ENCODE measurements at regions not wholly inside any gene's neighbourhood (a gene's known extent, or its start where the extent isn't known, plus 50 kb on each side); places are given as distances from the start of the nearest gene placed in this dataset.

GRCh38 chr4:117941611-117942010, 92.7 kb upstream of the NDST3 start:
- H3K27ac ChIP-seq (ENCODE audit: low read depth, low read length), result no peak overlapping the region
- H3K4me3 ChIP-seq (replicated peaks in 1 of 2; ENCODE audit: low read depth in 1 of 2, low read length in 2 of 2), result no peak overlapping the region
- ChIA-PET RAD21 (ENCODE audit: low non-redundant PET in 1 of 2, low total read pairs in 2 of 2, uncharacterized antibody in 2 of 2, unreplicated experiment in 2 of 2) (no interaction called here), POLR2A (no interaction called here), CTCF (no interaction called here)
- intact Hi-C loops (cut with micrococcal nuclease), result no loop called here
- no peak overlapping the region for H3K4me2 ChIP-seq (ENCODE audit: low read length)
- H3K9me2 ChIP-seq (ENCODE audit: insufficient read depth), result no peaks in the 10 kb centered on the region
- no peak overlapping the region for H2AFZ ChIP-seq (ENCODE audit: low read depth, low read length, poor library complexity, severe bottlenecking)
- H3K27me3 ChIP-seq (ENCODE audit: insufficient read depth, low read length), result no peaks in the 10 kb centered on the region
- no peaks in the 10 kb centered on the region for H3K9me3 ChIP-seq (ENCODE audit: control insufficient read depth in 1 of 2, insufficient read depth in 1 of 2, low read depth in 1 of 2, low read length in 2 of 2)
- TF ChIP-seq ELF1 (IDR thresholded peaks at IDR 0.05; ENCODE audit: borderline replicate concordance, low read depth) (no peak), EGR1 (IDR thresholded peaks at IDR 0.05; ENCODE audit: low read depth) (no peak), CEBPB (IDR thresholded peaks at IDR 0.05; ENCODE audit: low read depth) (no peak)
- BruUV-seq (replicated peaks), result no TSS peak
- H3K9ac ChIP-seq (ENCODE audit: low read length), result no peak overlapping the region
- no peaks in the 10 kb centered on the region for H3K79me2 ChIP-seq (ENCODE audit: insufficient read depth, low read length)
- DNase-seq (ENCODE audit: low read depth, low spot score) (no peak), ATAC-seq (no peak)
- no peaks in the 10 kb centered on the region for H3K36me3 ChIP-seq (ENCODE audit: control insufficient read depth in 1 of 2, insufficient read depth in 2 of 2, low read length in 2 of 2)
- H3K4me1 ChIP-seq (ENCODE audit: control insufficient read depth in 1 of 2, insufficient read depth in 2 of 2, low read length in 2 of 2), result no peaks in the 10 kb centered on the region
- no peaks in the 10 kb centered on the region for H4K20me1 ChIP-seq (ENCODE audit: insufficient read depth)

GRCh38 chr4:117949621-117950020, 84.7 kb upstream of the NDST3 start:
- intact Hi-C loops (cut with micrococcal nuclease), result no loop called here
- H2AFZ ChIP-seq (ENCODE audit: low read depth, low read length, poor library complexity, severe bottlenecking), result no peak overlapping the region
- H3K79me2 ChIP-seq (ENCODE audit: insufficient read depth, low read length), result no peaks in the 10 kb centered on the region
- H3K9ac ChIP-seq (ENCODE audit: low read length), result no peak overlapping the region
- H3K4me1 ChIP-seq (ENCODE audit: control insufficient read depth in 1 of 2, insufficient read depth in 2 of 2, low read length in 2 of 2), result no peaks in the 10 kb centered on the region
- H4K20me1 ChIP-seq (ENCODE audit: insufficient read depth), result no peaks in the 10 kb centered on the region
- H3K27ac ChIP-seq (ENCODE audit: low read depth, low read length), result no peak overlapping the region
- H3K4me2 ChIP-seq (ENCODE audit: low read length), result no peak overlapping the region
- no peaks in the 10 kb centered on the region for H3K27me3 ChIP-seq (ENCODE audit: insufficient read depth, low read length)
- POLR2A ChIA-PET, result no interaction called here
- no peaks in the 10 kb centered on the region; the same call in 1 of the 2 replicates for H3K9me2 ChIP-seq (ENCODE audit: insufficient read depth)
- RAD21 ChIA-PET (ENCODE audit: low non-redundant PET in 1 of 2, low total read pairs in 2 of 2, uncharacterized antibody in 2 of 2, unreplicated experiment in 2 of 2), result no interaction called here
- CTCF ChIA-PET, result no interaction called here
- H3K9me3 ChIP-seq (ENCODE audit: control insufficient read depth in 1 of 2, insufficient read depth in 1 of 2, low read depth in 1 of 2, low read length in 2 of 2), result no peaks in the 10 kb centered on the region
- H3K36me3 ChIP-seq (ENCODE audit: control insufficient read depth in 1 of 2, insufficient read depth in 2 of 2, low read length in 2 of 2), result no peaks in the 10 kb centered on the region
- no peak for ATAC-seq
- DNase-seq (ENCODE audit: low read depth, low spot score), result no peak
- H3K4me3 ChIP-seq (replicated peaks in 1 of 2; ENCODE audit: low read depth in 1 of 2, low read length in 2 of 2), result no peak overlapping the region
- no peak for TF ChIP-seq TCF7L2 (IDR thresholded peaks at IDR 0.05; ENCODE audit: borderline replicate concordance, extremely low read depth, insufficient read depth, insufficient read length)
- TF ChIP-seq JUND (IDR thresholded peaks at IDR 0.05), result no peak
- TF ChIP-seq RAD21 (IDR thresholded peaks at IDR 0.05; ENCODE audit: low read depth), result no peak
- no peak for TF ChIP-seq EZH2 (IDR thresholded peaks at IDR 0.05)
- no peak for TF ChIP-seq ATF3 (IDR thresholded peaks at IDR 0.05)
- no peak for TF ChIP-seq SP1 (IDR thresholded peaks at IDR 0.05; ENCODE audit: low read depth)
- no peak for TF ChIP-seq CBX3 (IDR thresholded peaks at IDR 0.05; ENCODE audit: low read depth)
- no peak for TF ChIP-seq ELF1 (IDR thresholded peaks at IDR 0.05; ENCODE audit: borderline replicate concordance, low read depth)
- no peak for TF ChIP-seq ZNF274 (IDR thresholded peaks at IDR 0.05; ENCODE audit: low read depth, low read length)
- no peak for TF ChIP-seq MAX (IDR thresholded peaks at IDR 0.05)
- TF ChIP-seq ZBTB33 (IDR thresholded peaks at IDR 0.05; ENCODE audit: extremely low read depth, insufficient replicate concordance, low read length), result no peak
- TF ChIP-seq ZFX (IDR thresholded peaks at IDR 0.05), result no peak
- TF ChIP-seq EZH2phosphoT487 (IDR thresholded peaks at IDR 0.05; ENCODE audit: borderline replicate concordance), result no peak
- TF ChIP-seq POLR2AphosphoS5 (IDR thresholded peaks at IDR 0.05; ENCODE audit: low read depth, low read length), result no peak
- TF ChIP-seq CEBPB (IDR thresholded peaks at IDR 0.05; ENCODE audit: low read depth), result no peak
- TF ChIP-seq POLR2A (IDR thresholded peaks at IDR 0.05; ENCODE audit: borderline replicate concordance, extremely low read depth, insufficient read depth, insufficient read length), result no peak
- no peak for TF ChIP-seq EGR1 (IDR thresholded peaks at IDR 0.05; ENCODE audit: low read depth)
- no TSS peak for BruUV-seq (replicated peaks)

Data from HCT116 (cell line).